ENCODE measurements at regions not wholly inside any gene's neighbourhood (a gene's known extent, or its start where the extent isn't known, plus 50 kb on each side); places are given as distances from the start of the nearest gene placed in this dataset.

DNA sequence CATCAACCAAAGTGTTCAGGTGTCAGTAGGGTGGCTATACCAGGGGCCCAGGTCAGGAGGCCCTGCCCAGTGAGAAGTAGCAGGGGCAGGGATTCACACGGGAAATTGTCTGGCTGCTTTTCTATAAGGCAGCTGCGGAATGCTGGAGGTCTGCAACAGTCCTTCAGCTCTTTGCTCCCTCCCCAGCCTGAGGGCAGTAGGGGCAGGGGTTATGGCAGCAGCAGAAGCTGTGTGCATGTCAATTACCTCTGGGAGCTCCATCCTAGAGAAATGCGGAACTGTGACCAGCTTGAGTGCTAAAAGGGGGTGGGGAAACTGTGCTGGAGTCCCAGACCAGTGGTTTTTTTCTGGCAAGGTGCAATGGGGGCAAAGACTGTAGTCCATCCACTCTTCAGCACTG is 810.4 kb downstream of the PCDH7 start:
- no peak for TF ChIP-seq ZNF8 (CRISPR knock-in tag; IDR thresholded peaks at IDR 0.05)
- TF ChIP-seq TOX (CRISPR knock-in tag; IDR thresholded peaks at IDR 0.05; ENCODE audit: borderline replicate concordance), result no peak
- TF ChIP-seq, protein P1, sequence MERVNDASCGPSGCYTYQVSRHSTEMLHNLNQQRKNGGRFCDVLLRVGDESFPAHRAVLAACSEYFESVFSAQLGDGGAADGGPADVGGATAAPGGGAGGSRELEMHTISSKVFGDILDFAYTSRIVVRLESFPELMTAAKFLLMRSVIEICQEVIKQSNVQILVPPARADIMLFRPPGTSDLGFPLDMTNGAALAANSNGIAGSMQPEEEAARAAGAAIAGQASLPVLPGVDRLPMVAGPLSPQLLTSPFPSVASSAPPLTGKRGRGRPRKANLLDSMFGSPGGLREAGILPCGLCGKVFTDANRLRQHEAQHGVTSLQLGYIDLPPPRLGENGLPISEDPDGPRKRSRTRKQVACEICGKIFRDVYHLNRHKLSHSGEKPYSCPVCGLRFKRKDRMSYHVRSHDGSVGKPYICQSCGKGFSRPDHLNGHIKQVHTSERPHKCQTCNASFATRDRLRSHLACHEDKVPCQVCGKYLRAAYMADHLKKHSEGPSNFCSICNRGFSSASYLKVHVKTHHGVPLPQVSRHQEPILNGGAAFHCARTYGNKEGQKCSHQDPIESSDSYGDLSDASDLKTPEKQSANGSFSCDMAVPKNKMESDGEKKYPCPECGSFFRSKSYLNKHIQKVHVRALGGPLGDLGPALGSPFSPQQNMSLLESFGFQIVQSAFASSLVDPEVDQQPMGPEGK (CRISPR knock-in tag; IDR thresholded peaks at IDR 0.05; ENCODE audit: borderline replicate concordance), result no peak
- no peak for TF ChIP-seq CSDC2 (CRISPR knock-in tag; IDR thresholded peaks at IDR 0.05)
- TF ChIP-seq BACH2 (CRISPR knock-in tag; IDR thresholded peaks at IDR 0.05; ENCODE audit: borderline replicate concordance), result no peak
- TF ChIP-seq, protein P2, sequence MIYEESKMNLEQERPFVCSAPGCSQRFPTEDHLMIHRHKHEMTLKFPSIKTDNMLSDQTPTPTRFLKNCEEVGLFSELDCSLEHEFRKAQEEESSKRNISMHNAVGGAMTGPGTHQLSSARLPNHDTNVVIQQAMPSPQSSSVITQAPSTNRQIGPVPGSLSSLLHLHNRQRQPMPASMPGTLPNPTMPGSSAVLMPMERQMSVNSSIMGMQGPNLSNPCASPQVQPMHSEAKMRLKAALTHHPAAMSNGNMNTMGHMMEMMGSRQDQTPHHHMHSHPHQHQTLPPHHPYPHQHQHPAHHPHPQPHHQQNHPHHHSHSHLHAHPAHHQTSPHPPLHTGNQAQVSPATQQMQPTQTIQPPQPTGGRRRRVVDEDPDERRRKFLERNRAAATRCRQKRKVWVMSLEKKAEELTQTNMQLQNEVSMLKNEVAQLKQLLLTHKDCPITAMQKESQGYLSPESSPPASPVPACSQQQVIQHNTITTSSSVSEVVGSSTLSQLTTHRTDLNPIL (CRISPR knock-in tag; IDR thresholded peaks at IDR 0.05; ENCODE audit: low read depth), result no peak
- no peak for TF ChIP-seq TCF4 (CRISPR knock-in tag; IDR thresholded peaks at IDR 0.05; ENCODE audit: borderline replicate concordance)
- TF ChIP-seq, protein P3, sequence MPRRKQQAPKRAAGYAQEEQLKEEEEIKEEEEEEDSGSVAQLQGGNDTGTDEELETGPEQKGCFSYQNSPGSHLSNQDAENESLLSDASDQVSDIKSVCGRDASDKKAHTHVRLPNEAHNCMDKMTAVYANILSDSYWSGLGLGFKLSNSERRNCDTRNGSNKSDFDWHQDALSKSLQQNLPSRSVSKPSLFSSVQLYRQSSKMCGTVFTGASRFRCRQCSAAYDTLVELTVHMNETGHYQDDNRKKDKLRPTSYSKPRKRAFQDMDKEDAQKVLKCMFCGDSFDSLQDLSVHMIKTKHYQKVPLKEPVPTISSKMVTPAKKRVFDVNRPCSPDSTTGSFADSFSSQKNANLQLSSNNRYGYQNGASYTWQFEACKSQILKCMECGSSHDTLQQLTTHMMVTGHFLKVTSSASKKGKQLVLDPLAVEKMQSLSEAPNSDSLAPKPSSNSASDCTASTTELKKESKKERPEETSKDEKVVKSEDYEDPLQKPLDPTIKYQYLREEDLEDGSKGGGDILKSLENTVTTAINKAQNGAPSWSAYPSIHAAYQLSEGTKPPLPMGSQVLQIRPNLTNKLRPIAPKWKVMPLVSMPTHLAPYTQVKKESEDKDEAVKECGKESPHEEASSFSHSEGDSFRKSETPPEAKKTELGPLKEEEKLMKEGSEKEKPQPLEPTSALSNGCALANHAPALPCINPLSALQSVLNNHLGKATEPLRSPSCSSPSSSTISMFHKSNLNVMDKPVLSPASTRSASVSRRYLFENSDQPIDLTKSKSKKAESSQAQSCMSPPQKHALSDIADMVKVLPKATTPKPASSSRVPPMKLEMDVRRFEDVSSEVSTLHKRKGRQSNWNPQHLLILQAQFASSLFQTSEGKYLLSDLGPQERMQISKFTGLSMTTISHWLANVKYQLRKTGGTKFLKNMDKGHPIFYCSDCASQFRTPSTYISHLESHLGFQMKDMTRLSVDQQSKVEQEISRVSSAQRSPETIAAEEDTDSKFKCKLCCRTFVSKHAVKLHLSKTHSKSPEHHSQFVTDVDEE (CRISPR knock-in tag; IDR thresholded peaks at IDR 0.05), result no peak
- TF ChIP-seq ARNTL (CRISPR knock-in tag; IDR thresholded peaks at IDR 0.05; ENCODE audit: borderline replicate concordance, low read depth), result no peak
- TF ChIP-seq PPARA (CRISPR knock-in tag; IDR thresholded peaks at IDR 0.05; ENCODE audit: borderline replicate concordance), result no peak
- TF ChIP-seq OSR1 (CRISPR knock-in tag; IDR thresholded peaks at IDR 0.05), result no peak
- TF ChIP-seq ISL1 (CRISPR knock-in tag; IDR thresholded peaks at IDR 0.05), result no peak
- TF ChIP-seq ZNF70 (CRISPR knock-in tag; IDR thresholded peaks at IDR 0.05), result no peak
- no peak for TF ChIP-seq GLIS3 (CRISPR knock-in tag; IDR thresholded peaks at IDR 0.05)
- TF ChIP-seq ZFP30 (CRISPR knock-in tag; IDR thresholded peaks at IDR 0.05), result no peak
- TF ChIP-seq, protein P4, sequence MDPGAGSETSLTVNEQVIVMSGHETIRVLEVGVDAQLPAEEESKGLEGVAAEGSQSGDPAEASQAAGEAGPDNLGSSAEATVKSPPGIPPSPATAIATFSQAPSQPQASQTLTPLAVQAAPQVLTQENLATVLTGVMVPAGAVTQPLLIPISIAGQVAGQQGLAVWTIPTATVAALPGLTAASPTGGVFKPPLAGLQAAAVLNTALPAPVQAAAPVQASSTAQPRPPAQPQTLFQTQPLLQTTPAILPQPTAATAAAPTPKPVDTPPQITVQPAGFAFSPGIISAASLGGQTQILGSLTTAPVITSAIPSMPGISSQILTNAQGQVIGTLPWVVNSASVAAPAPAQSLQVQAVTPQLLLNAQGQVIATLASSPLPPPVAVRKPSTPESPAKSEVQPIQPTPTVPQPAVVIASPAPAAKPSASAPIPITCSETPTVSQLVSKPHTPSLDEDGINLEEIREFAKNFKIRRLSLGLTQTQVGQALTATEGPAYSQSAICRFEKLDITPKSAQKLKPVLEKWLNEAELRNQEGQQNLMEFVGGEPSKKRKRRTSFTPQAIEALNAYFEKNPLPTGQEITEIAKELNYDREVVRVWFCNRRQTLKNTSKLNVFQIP (CRISPR knock-in tag; IDR thresholded peaks at IDR 0.05; ENCODE audit: borderline replicate concordance, low read depth), result no peak
- TF ChIP-seq ZNF565 (CRISPR knock-in tag; conservative IDR thresholded peaks at IDR 0.05; ENCODE audit: low read depth), result no peak
- no peak for TF ChIP-seq RARB (CRISPR knock-in tag; IDR thresholded peaks at IDR 0.05)
- no peak for TF ChIP-seq SNAI2 (CRISPR knock-in tag; IDR thresholded peaks at IDR 0.05)
- ATAC-seq, result no peak

DNA sequence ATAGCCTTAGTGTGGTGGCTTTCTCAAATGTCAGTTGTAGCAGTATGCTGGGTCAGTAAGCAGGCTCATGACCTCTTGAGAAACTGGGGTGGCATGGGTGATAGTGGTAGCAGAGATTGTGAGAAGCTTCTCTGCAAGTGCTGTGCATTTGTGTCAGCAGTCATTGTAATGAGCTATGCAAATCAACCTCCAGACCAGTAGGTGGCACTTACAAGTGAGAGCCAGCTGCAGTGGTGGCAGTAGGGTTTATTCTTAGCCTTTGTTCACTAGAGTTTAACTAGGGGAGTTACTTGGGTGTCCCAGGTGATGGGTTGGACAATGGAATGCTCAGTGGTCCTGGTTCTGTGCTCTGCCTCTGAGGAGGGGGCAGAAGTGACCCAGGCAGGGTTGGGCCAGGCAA is 818.7 kb downstream of the PCDH7 start:
- ATAC-seq, result no peak
- TF ChIP-seq RARB (CRISPR knock-in tag; IDR thresholded peaks at IDR 0.05) (no peak), OSR1 (CRISPR knock-in tag; IDR thresholded peaks at IDR 0.05) (no peak), CSDC2 (CRISPR knock-in tag; IDR thresholded peaks at IDR 0.05) (no peak), ARNTL (CRISPR knock-in tag; IDR thresholded peaks at IDR 0.05; ENCODE audit: borderline replicate concordance, low read depth) (no peak)
- TF ChIP-seq, protein P4 (CRISPR knock-in tag; IDR thresholded peaks at IDR 0.05; ENCODE audit: borderline replicate concordance, low read depth), result no peak

DNA sequence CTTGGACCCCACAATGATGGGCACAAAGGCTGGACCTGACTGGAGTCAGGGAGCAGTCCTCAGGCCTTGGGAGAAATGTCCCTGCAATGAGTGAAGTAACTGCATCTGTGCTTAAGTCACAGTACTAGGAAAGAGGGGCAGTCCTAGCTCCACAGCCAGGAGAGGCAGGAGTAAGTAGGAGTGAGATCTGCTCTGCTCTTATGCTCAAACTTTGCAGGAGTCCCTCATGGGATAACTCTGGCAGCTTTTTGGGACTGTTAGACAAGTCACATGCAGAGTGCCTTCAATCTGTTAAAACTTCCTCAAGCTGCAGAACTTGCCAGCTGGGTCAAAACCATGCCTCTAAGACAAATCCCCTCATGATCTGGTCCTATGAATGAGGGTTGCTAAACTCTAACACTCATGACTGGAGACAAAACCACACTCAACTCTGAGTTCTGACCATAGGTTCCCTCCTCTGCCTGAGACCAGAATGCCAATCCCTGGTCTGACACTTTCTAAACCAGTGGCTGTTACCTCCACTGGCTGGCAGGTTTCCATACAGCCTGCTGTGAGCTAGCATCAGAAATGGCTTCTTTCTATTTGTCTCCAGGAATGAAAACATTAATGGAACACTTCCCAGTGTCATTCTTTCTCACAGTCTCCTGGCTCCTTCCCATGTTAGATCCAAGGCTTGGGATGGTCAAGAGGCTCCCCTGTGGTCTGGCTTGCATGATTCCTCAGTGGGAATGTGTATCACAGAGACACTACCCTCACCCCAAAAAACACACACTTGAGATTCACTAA is 819.3 kb downstream of the PCDH7 start:
- TF ChIP-seq ZFP3 (CRISPR knock-in tag; IDR thresholded peaks at IDR 0.05), result no peak
- no peak for TF ChIP-seq SNAI2 (CRISPR knock-in tag; IDR thresholded peaks at IDR 0.05)
- TF ChIP-seq ZC3H10 (CRISPR knock-in tag; IDR thresholded peaks at IDR 0.05), result no peak
- TF ChIP-seq BACH2 (CRISPR knock-in tag; IDR thresholded peaks at IDR 0.05; ENCODE audit: borderline replicate concordance), result no peak
- TF ChIP-seq CSDC2 (CRISPR knock-in tag; IDR thresholded peaks at IDR 0.05), result no peak
- TF ChIP-seq ISL1 (CRISPR knock-in tag; IDR thresholded peaks at IDR 0.05), result no peak
- no peak for TF ChIP-seq OSR1 (CRISPR knock-in tag; IDR thresholded peaks at IDR 0.05)
- TF ChIP-seq TCF4 (CRISPR knock-in tag; IDR thresholded peaks at IDR 0.05; ENCODE audit: borderline replicate concordance), result no peak
- no peak for TF ChIP-seq ZFP30 (CRISPR knock-in tag; IDR thresholded peaks at IDR 0.05)
- ATAC-seq, result no peak

All from SK-N-SH treated with all-trans-retinoic acid at 6 μM for 48 hours (cell line).